Uterus (tissue), 2 donors: ENCODE measurements at regions not wholly inside any gene's neighbourhood (a gene's known extent, or its start where the extent isn't known, plus 50 kb on each side); places are given as distances from the start of the nearest gene placed in this dataset.

ENCODE experiments used
- CTCF ChIP-seq, 4 experiments: fragments of 200-600 bp in 2 of 4; fragments of 450-650 bp in 2 of 4; sonication (generic) in 2 of 4; IDR thresholded peaks; one replicate each; pipeline ENCODE4 v1.5.1; 2016 to 2019; ENCODE audit warnings: antibody characterized with exemption in 4 of 4, mild to moderate bottlenecking in 2 of 4, moderate library complexity in 1 of 4
- POLR2A ChIP-seq, 2 donors: fragments of 450-650 bp; IDR thresholded peaks; one replicate each; pipeline ENCODE4 v1.6.1; 2016; ENCODE audit warnings: antibody characterized with exemption in 2 of 2, mild to moderate bottlenecking in 1 of 2, moderate library complexity in 1 of 2

- TF ChIP-seq CTCF (IDR thresholded peaks at IDR 0.05) (no peak), POLR2A (IDR thresholded peaks at IDR 0.05) (no peak)
These were observed 205.0 kb upstream of the ARL4C start for GRCh38 chr2:234701841-234702240.
